DMS53 treated with DMSO at 0.1 percent for 48 hours (cell line): ENCODE measurements at regions not wholly inside any gene's neighbourhood (a gene's known extent, or its start where the extent isn't known, plus 50 kb on each side); places are given as distances from the start of the nearest gene placed in this dataset.

ENCODE experiments used
- DNase-seq: peaks from one replicate; lab custom pipeline; 2025; ENCODE audit not compliant: unreplicated experiment; lab: John Stamatoyannopoulos, UW

DNA sequence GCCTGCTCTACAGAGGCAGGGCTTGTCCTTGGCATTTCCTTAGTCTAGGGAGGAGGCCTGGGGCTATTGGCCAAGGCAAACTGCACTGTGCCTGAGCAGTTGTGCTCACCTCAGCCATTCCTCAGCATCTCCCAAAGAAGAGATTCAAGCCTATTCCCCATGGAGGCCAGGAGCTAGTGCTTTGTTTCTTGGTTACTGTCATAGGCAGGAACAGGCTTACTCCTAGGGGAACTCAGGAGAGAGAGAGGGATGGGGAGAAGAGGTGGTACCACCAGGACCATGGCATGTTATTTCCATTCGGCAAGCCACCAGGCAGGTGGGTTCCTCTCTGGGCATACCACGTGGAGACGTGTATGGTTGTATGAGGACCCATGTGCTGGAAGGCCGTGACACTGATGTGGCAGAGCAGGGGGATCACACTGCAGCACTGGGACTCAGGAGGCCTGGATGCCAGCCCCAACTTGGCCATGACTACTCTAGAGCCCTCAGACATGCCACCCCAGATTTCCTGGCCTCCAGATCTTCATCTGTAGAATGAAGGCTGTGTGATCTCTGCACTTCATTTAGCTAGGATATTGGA is 233.7 kb downstream of the LOXHD1 start:
- DNase-seq: no peak

DNA sequence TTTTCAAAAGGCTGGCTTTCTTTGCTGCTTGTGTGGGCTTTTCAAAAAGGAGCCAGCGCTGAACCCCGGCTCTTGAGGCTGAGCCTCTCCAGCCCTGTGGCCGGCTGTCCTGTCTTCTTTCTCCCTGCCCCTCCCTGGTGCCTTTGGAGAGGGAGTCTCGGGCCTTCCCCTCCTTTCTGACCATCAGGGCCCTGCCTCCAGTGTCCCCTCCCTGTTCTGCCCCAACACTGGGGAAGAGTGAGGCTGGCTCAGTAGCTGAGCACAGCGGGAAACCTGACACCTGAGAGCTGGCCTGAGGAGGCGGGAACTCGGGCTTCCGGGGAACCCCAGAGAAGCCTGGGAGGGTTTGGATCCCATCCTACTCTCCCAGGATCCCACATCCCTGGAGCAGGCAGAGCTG is 232.1 kb downstream of the LOXHD1 start:
- DNase-seq: no peak

DNA sequence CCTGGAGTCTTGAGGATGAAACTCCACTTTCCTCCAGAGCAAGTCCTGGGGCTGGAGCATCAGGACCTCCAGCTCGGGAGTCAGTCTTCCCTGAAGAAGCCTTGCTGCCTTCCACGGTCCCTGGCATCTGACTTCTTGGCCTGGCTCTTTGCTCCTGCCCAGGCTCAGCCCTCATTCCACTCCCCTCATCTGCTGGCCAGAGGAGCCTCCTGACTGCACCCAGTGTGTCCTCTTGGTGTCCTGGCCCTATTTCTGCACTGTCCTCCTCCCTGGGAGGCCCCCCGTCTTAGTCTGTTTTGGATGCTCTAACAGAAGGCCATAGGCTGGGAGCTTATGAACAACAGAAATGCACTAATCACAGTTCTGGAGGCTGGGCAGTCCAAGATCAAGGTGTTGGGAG is 231.5 kb downstream of the LOXHD1 start:
- DNase-seq: no peak

DNA sequence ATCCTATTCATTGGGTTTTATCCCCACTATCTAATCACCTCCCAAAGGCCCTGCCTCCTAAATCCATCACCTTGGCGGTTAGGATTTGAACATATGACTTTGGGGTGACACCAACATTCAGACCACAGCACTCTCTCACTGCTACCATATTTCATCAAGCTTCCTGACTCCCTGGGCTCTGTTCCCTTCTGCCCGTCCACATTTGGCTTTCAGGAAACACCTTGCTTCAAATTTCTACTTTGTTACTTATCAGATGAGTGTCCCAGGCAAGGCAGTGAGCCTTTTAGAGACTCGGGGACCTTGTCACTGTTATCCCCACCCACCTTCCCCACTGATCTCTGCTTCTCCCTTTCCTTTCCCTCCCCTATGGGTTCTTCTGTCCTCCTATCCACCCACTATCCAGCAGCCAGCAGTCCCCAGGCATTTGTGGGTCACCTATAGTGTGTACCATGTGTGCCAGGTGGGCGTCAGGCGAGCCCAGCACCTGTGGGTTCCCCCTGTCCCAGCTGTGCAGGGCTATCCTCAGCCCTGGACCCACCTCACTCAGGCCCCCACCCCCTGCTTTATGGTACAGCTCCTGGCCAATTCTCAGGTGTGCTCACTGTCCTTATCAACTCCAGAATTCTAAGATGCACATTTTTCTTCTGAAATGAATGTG is 230.9 kb downstream of the LOXHD1 start:
- DNase-seq: no peak

DNA sequence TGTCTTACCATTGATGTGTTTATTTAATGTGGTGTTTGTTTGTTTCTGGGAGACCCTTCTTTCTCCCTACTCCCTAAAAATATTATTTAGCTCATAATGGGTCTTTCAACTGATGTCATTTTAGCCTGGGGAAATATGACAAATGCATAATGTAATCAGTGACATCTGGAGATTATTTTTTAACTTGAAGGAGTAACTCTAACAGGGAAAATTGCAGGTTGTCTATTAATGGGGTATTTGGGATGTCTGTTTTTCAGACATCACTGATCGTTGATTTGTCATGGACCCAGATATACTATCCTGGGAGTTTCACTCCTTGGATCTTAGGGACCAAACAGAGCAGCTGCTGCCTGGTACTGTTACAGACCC is 230.4 kb downstream of the LOXHD1 start:
- no peak for DNase-seq
